Activated CD8-positive, alpha-beta memory T cell treated with anti-CD3 and anti-CD28 coated beads, Interleukin-2, amount 50 U/mL, for 4 hours (primary cell): ENCODE measurements at regions not wholly inside any gene's neighbourhood (a gene's known extent, or its start where the extent isn't known, plus 50 kb on each side); places are given as distances from the start of the nearest gene placed in this dataset.
"Not testable (repeated sequence)": the region's sequence is repeated elsewhere in the genome, so short reads cannot be mapped to it uniquely, and the experiment has no call there.

ENCODE experiments used
- DNase-seq: peaks from one replicate; pipeline ENCODE4 v3.0.0-alpha.2; 2020

- no peak for DNase-seq
Measured at GRCh38 chr21:36247316-36248010, 72.5 kb upstream of the MORC3 start.

- DNase-seq, result no peak
Measured at GRCh38 chr21:36249576-36250422, 70.2 kb upstream of the MORC3 start.

GRCh38 chr21:36250423-36251075 is 69.4 kb upstream of the MORC3 start:
- DNase-seq, result no peak

GRCh38 chr21:36254106-36254941 is 65.7 kb upstream of the MORC3 start:
- no peak for DNase-seq

- no peak for DNase-seq
Measured at GRCh38 chr21:36255663-36256062, 64.3 kb upstream of the MORC3 start.

- DNase-seq, result no peak
Measured at GRCh38 chr21:36257657-36258056, 62.3 kb upstream of the MORC3 start.

GRCh38 chr21:36260030-36260787 is 59.8 kb upstream of the MORC3 start:
- DNase-seq, result peak; percentile 42

- no peak for DNase-seq
Measured at GRCh38 chr21:36260802-36261201, 59.2 kb upstream of the MORC3 start.

GRCh38 chr21:36261459-36261858 is 58.5 kb upstream of the MORC3 start:
- DNase-seq, result no peak

- no peak for DNase-seq
Measured at GRCh38 chr21:36263797-36264196, 56.2 kb upstream of the MORC3 start.

- DNase-seq, result no peak
Measured at GRCh38 chr21:36265431-36265830, 54.6 kb upstream of the MORC3 start.

- DNase-seq, result not testable (repeated sequence)
Measured at GRCh38 chr21:36267828-36268227, 52.2 kb upstream of the MORC3 start.

- not testable (repeated sequence) for DNase-seq
Measured at GRCh38 chr21:36268264-36268663, 51.7 kb upstream of the MORC3 start.
